GM23338 (cell line): ENCODE measurements at regions not wholly inside any gene's neighbourhood (a gene's known extent, or its start where the extent isn't known, plus 50 kb on each side); places are given as distances from the start of the nearest gene placed in this dataset.

Experiments used
- ATAC-seq: fragments of 200-7000 bp; cut with Tn5 transposase; 3 replicates; pipeline ENCODE4 v1.9.1; 2020
- DNase-seq: peaks from one replicate; pipeline ENCODE4 v3.0.0-alpha.2; 2015; ENCODE audit warnings: low spot score
- H2AFZ ChIP-seq: fragments of 200-600 bp; sonication (generic); 2 replicates; pipeline ENCODE4 v1.8.0; 2016; ENCODE audit warnings: antibody characterized with exemption, mild to moderate bottlenecking, moderate library complexity
- H3F3A ChIP-seq: fragments of 200-600 bp; sonication (generic); replicated peaks from 2 replicates; pipeline ENCODE4 v1.8.0; 2017; ENCODE audit warnings: antibody characterized with exemption, mixed run types, low read depth
- H3K27ac ChIP-seq: fragments of 200-600 bp; sonication (generic); 2 replicates; pipeline ENCODE4 v1.6.1; 2016; ENCODE audit warnings: low read depth
- H3K27me3 ChIP-seq: fragments of 200-600 bp; sonication (generic); 2 replicates; pipeline ENCODE4 v1.8.0; 2016; ENCODE audit warnings: mild to moderate bottlenecking, mixed run types, moderate library complexity; ENCODE audit not compliant: insufficient read depth
- H3K36me3 ChIP-seq: fragments of 200-600 bp; sonication (generic); 2 replicates; pipeline ENCODE4 v1.8.0; 2016; ENCODE audit warnings: mild to moderate bottlenecking; ENCODE audit not compliant: insufficient read depth
- H3K4me1 ChIP-seq: fragments of 200-600 bp; sonication (generic); 2 replicates; pipeline ENCODE4 v1.8.0; 2016; ENCODE audit warnings: mild to moderate bottlenecking, moderate library complexity; ENCODE audit not compliant: insufficient read depth
- H3K4me2 ChIP-seq: fragments of 200-600 bp; sonication (generic); 2 replicates; pipeline ENCODE4 v1.7.1; 2017; ENCODE audit warnings: mixed run types
- H3K4me3 ChIP-seq: fragments of 200-600 bp; sonication (generic); 2 replicates; pipeline ENCODE4 v1.6.1; 2016; ENCODE audit warnings: mixed run types
- H3K79me2 ChIP-seq: fragments of 200-600 bp; sonication (generic); replicated peaks from 2 replicates; pipeline ENCODE4 v1.8.0; 2017; ENCODE audit warnings: mild to moderate bottlenecking; ENCODE audit not compliant: insufficient read depth
- H3K9me2 ChIP-seq: fragments of 200-600 bp; sonication (generic); 2 replicates; pipeline ENCODE4 v1.8.0; 2017; ENCODE audit not compliant: insufficient read depth
- H4K20me1 ChIP-seq: fragments of 200-600 bp; sonication (generic); replicated peaks from 2 replicates; pipeline ENCODE4 v1.8.0; 2017; ENCODE audit warnings: mild to moderate bottlenecking; ENCODE audit not compliant: insufficient read depth
- H3K27ac Mint-ChIP-seq: 2 replicates; pipeline ENCODE4 v1.8.0; 2020; ENCODE audit warnings: inconsistent platforms, mild to moderate bottlenecking, moderate library complexity, mixed read lengths
- H3K27me3 Mint-ChIP-seq: 3 replicates; pipeline ENCODE4 v1.8.0; 2022; ENCODE audit warnings: low read depth, mild to moderate bottlenecking, moderate library complexity, mixed read lengths, inconsistent platforms; ENCODE audit not compliant: insufficient read depth, poor library complexity
- H3K36me3 Mint-ChIP-seq: 3 replicates; pipeline ENCODE4 v1.8.0; 2021; ENCODE audit warnings: low read depth, mild to moderate bottlenecking, inconsistent platforms, moderate library complexity, mixed read lengths
- H3K4me1 Mint-ChIP-seq: 3 replicates; pipeline ENCODE4 v1.8.0; 2020; ENCODE audit warnings: mild to moderate bottlenecking, inconsistent platforms, mixed read lengths
- H3K4me3 Mint-ChIP-seq: 3 replicates; pipeline ENCODE4 v1.8.0; 2021; ENCODE audit warnings: moderate library complexity, mild to moderate bottlenecking, inconsistent platforms, mixed read lengths
- H3K9me3 Mint-ChIP-seq: 3 replicates; pipeline ENCODE4 v1.8.0; 2020; ENCODE audit warnings: moderate library complexity, mild to moderate bottlenecking, inconsistent platforms, mixed read lengths
- EZH2 ChIP-seq: fragments of 200-600 bp; sonication (generic); IDR thresholded peaks from one replicate; pipeline ENCODE4 v1.8.0; 2017; ENCODE audit warnings: antibody characterized with exemption, mild to moderate bottlenecking, low read depth; ENCODE audit not compliant: unreplicated experiment
- EZH2phosphoT487 ChIP-seq: fragments of 200-600 bp; sonication (generic); IDR thresholded peaks from one replicate; pipeline ENCODE4 v1.8.1; 2018; ENCODE audit warnings: antibody characterized with exemption; ENCODE audit not compliant: unreplicated experiment
- JUNB ChIP-seq: IDR thresholded peaks from one replicate; pipeline ENCODE4 v1.6.1; 2016; ENCODE audit warnings: antibody characterized with exemption; ENCODE audit not compliant: unreplicated experiment
- NANOG ChIP-seq: IDR thresholded peaks from 2 replicates; pipeline ENCODE4 v1.6.1; 2016; ENCODE audit warnings: antibody characterized with exemption, borderline replicate concordance
- TF ChIP-seq, protein P1 (sequence below): fragments of 250-450 bp; sonication (Bioruptor Pico); IDR thresholded peaks from 2 replicates; pipeline ENCODE4 v1.5.0; 2020; ENCODE audit warnings: mild to moderate bottlenecking, moderate library complexity
- TF ChIP-seq, protein P2 (sequence below), 2 experiments: fragments of 200-600 bp in 1 of 2; sonication (generic) in 1 of 2; conservative IDR thresholded peaks; 2 replicates each; pipeline versions ENCODE4 v1.5.1 to v1.6.1; 2016 to 2017; ENCODE audit warnings: antibody characterized with exemption in 2 of 2, low read depth in 2 of 2, mild to moderate bottlenecking in 2 of 2, moderate library complexity in 1 of 2

DNA sequence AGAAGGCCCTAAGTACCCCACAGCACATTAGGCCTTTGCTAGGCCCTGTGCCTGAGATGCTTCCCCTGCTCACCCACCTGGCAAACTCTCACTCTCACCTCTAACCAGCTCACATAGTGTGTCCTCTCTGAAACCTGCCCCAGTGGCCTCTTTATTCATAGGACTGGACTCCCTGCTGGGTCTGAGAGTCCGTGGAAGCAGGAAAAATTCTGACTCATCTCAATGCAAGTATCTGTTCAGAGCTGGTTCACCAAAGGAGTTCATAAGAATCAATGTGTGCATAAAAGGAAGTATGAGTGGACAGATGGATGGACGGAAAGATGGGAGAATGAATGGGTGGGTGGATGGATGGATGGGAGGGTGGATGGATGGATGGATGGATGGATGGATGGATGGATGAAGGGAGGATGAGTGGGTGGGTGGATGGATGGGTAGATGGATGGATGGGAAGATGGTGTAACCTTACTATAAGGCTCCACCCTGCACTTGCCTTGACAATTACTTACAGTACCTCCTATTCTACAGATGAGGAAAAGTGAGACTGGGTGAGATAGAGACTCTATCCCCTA, 111.2 kb upstream of the ZMIZ1 start (continued):
- TF ChIP-seq, protein P1, sequence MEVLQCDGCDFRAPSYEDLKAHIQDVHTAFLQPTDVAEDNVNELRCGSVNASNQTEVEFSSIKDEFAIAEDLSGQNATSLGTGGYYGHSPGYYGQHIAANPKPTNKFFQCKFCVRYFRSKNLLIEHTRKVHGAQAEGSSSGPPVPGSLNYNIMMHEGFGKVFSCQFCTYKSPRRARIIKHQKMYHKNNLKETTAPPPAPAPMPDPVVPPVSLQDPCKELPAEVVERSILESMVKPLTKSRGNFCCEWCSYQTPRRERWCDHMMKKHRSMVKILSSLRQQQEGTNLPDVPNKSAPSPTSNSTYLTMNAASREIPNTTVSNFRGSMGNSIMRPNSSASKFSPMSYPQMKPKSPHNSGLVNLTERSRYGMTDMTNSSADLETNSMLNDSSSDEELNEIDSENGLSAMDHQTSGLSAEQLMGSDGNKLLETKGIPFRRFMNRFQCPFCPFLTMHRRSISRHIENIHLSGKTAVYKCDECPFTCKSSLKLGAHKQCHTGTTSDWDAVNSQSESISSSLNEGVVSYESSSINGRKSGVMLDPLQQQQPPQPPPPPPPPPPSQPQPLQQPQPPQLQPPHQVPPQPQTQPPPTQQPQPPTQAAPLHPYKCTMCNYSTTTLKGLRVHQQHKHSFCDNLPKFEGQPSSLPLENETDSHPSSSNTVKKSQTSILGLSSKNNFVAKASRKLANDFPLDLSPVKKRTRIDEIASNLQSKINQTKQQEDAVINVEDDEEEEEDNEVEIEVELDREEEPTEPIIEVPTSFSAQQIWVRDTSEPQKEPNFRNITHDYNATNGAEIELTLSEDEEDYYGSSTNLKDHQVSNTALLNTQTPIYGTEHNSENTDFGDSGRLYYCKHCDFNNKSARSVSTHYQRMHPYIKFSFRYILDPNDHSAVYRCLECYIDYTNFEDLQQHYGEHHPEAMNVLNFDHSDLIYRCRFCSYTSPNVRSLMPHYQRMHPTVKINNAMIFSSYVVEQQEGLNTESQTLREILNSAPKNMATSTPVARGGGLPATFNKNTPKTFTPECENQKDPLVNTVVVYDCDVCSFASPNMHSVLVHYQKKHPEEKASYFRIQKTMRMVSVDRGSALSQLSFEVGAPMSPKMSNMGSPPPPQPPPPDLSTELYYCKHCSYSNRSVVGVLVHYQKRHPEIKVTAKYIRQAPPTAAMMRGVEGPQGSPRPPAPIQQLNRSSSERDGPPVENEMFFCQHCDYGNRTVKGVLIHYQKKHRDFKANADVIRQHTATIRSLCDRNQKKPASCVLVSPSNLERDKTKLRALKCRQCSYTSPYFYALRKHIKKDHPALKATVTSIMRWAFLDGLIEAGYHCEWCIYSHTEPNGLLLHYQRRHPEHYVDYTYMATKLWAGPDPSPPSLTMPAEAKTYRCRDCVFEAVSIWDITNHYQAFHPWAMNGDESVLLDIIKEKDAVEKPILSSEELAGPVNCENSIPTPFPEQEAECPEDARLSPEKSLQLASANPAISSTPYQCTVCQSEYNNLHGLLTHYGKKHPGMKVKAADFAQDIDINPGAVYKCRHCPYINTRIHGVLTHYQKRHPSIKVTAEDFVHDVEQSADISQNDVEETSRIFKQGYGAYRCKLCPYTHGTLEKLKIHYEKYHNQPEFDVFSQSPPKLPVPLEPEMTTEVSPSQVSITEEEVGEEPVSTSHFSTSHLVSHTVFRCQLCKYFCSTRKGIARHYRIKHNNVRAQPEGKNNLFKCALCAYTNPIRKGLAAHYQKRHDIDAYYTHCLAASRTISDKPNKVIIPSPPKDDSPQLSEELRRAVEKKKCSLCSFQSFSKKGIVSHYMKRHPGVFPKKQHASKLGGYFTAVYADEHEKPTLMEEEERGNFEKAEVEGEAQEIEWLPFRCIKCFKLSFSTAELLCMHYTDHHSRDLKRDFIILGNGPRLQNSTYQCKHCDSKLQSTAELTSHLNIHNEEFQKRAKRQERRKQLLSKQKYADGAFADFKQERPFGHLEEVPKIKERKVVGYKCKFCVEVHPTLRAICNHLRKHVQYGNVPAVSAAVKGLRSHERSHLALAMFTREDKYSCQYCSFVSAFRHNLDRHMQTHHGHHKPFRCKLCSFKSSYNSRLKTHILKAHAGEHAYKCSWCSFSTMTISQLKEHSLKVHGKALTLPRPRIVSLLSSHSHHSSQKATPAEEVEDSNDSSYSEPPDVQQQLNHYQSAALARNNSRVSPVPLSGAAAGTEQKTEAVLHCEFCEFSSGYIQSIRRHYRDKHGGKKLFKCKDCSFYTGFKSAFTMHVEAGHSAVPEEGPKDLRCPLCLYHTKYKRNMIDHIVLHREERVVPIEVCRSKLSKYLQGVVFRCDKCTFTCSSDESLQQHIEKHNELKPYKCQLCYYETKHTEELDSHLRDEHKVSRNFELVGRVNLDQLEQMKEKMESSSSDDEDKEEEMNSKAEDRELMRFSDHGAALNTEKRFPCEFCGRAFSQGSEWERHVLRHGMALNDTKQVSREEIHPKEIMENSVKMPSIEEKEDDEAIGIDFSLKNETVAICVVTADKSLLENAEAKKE (CRISPR knock-in tag) = no peak
- TF ChIP-seq EZH2phosphoT487 (no peak), NANOG (no peak)

DNA sequence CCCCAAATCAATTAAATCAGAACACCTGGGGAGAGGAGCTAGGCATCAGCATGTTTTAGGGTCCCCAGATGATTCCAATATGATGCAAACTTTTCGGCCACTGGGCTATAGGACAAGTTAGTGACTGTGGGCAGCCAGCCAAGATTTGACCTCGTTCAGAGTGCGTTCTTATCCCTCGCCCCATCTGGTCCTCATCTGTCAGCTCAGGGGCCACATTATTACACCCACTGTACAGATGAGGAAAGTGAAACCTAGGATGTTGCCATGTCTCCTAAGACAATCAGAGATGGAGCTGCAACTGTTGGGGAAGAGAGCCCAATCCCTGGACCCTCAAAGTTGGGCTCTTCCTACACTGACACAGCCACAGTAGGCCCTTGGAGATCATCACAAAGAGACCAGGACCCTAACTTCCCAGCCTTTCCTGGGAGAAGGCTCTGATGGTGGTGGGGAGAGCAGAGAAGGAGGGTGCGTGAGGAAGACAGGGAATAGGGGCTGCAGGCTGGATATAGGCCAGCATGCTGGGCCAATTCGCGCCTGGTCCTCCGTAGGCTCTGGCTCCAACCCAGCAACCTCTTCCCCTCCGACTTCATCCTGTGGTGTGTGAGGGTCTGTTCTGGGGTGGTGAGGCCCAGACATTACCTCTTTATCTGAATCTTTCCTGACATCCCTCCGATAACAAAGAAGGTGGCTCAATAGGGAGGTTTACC, 109.4 kb upstream of the ZMIZ1 start:
- Histone ChIP-seq H3K4me3 (no peak overlapping the region), H3K9me2 (no peaks in the 10 kb centered on the region), H3K4me2 (no peak overlapping the region), H3K4me1 (peaks cover 1% of the 10 kb centered on the region; the same call in 1 of the 2 replicates), H3K36me3 (no peaks in the 10 kb centered on the region), H3K27me3 (no peaks in the 10 kb centered on the region), H2AFZ (no peak overlapping the region), H3K27ac (no peak overlapping the region), H4K20me1 (no peaks in the 10 kb centered on the region), H3F3A (no peaks in the 10 kb centered on the region), H3K79me2 (no peaks in the 10 kb centered on the region)
- Mint-ChIP-seq H3K36me3 (no peaks in the 10 kb centered on the region), H3K4me3 (no peak overlapping the region), H3K27ac (no peak overlapping the region), H3K4me1 (peaks cover 26% of the 10 kb centered on the region), H3K27me3 (peaks cover 17% of the 10 kb centered on the region), H3K9me3 (no peaks in the 10 kb centered on the region)
- ATAC-seq = no peak
- no peak for DNase-seq
- TF ChIP-seq EZH2 (no peak), EZH2phosphoT487 (no peak), JUNB (no peak), NANOG (no peak)
- TF ChIP-seq, protein P1 (CRISPR knock-in tag) = no peak
- TF ChIP-seq, protein P2, sequence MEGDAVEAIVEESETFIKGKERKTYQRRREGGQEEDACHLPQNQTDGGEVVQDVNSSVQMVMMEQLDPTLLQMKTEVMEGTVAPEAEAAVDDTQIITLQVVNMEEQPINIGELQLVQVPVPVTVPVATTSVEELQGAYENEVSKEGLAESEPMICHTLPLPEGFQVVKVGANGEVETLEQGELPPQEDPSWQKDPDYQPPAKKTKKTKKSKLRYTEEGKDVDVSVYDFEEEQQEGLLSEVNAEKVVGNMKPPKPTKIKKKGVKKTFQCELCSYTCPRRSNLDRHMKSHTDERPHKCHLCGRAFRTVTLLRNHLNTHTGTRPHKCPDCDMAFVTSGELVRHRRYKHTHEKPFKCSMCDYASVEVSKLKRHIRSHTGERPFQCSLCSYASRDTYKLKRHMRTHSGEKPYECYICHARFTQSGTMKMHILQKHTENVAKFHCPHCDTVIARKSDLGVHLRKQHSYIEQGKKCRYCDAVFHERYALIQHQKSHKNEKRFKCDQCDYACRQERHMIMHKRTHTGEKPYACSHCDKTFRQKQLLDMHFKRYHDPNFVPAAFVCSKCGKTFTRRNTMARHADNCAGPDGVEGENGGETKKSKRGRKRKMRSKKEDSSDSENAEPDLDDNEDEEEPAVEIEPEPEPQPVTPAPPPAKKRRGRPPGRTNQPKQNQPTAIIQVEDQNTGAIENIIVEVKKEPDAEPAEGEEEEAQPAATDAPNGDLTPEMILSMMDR (conservative IDR thresholded peaks at IDR 0.05; ENCODE audit: low read depth in 2 of 2) = no peak
